Ramos (cell line): ENCODE measurements at regions not wholly inside any gene's neighbourhood (a gene's known extent, or its start where the extent isn't known, plus 50 kb on each side); places are given as distances from the start of the nearest gene placed in this dataset.

Experiments used
- in situ Hi-C: fragments of 300-500 bp; cut with MboI; formaldehyde crosslinking; loops from one replicate; pipeline ENCODE4 v1.14.3; 2022; ENCODE audit warnings: low sequenced_read_pairs; ENCODE audit not compliant: unreplicated experiment

DNA sequence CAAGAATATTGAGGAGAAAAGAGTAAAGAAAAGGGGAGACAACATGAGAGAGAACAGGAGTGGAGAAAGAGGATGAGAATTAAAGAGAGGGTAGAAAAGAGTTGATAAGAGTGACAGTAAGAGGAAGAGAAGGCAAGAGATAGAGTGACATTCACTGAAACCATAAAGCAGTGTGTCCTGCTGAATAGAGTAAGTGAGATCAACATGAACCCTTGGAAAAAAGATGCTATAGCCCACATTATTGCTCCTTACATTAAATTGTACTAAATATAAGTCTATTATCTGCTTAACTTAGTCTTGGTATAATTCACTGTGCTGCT is 489.5 kb downstream of the SHISA9 start:
- in situ Hi-C loops, result loop anchor here (10.0 kb wide), 1 partner anchor 1056 kb away; no protein-coding TSS in a partner anchor

DNA sequence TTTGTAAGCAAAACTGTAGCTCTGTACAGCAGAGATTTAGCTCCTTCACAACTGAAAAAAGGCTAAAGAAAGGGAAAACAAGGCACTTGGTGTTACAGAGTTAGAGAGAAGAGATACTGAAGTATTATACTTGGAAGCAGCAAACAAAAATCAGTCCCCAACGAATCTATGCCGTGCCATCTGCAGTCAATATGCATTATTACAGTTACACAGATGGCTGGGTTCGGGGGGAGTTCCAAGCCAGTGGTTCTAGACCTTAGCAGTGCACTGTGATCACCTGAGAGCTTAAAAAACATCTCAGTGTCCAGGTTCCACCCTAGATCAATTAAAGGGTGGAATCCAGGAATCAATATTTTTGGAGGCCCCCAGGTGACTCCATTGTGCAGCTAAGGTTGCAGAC is 489.9 kb downstream of the SHISA9 start:
- in situ Hi-C loops, result loop anchor here (10.0 kb wide), 1 partner anchor 1057 kb away; no protein-coding TSS in a partner anchor

DNA sequence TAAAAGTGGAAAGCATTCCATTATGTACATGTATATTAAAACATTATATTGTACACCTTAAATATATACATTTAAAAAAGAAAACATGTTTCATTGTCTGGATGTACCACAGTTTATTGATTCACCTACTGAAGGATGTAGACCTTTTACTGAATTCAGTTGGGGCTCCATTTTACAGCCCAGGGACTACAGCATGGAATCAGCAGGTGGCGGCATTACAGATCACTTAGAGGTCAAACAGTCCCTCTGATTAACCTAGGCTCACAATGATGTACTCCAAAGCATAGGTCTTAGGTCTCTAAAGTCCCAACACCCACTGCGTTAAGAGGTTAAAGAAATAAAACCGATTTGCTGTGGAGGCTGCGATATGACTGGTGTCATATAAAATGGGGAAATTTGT is 490.9 kb downstream of the SHISA9 start:
- in situ Hi-C loops, result loop anchor here (10.0 kb wide), 1 partner anchor 1058 kb away; no protein-coding TSS in a partner anchor

DNA sequence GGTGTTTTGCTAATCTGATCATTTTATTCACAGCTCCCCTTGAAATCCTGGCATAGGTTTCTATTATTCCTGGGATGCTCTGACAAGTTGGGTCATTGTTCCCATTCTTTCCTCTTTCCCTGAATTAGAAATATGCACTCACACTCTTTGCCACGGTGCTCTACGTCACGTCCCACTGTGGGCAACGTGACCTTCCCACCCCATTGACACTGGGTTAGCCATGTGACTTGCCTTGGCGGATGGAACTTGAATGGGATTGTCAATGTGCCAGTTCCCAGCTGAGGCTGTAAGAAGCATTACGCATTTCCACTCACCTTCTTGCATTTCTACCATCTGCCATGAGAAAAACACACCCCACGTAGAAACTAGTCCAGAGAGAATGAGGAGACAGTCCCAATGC is 492.4 kb downstream of the SHISA9 start:
- in situ Hi-C loops, result loop anchor here (10.0 kb wide), 1 partner anchor 1059 kb away; no protein-coding TSS in a partner anchor

DNA sequence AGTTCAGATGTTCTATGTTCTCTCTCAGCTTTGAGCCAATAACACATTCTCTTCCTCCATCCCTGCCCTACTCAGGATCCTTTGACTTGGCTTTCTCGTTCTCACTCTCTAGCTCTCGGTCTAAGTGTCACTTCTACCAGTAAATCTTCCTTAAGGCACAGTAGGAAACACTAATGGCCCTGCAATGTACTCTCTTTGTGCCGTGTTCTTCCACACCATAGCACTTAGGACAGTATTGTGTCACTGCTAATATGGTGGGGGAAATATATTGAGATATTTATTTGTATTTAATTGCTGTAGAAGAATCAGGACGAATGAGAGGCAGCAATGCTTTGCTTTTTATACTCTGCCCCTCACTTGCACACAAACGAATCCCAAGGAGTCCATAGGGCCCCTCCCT is 493.1 kb downstream of the SHISA9 start:
- in situ Hi-C loops, result loop anchor here (10.0 kb wide), 1 partner anchor 1060 kb away; no protein-coding TSS in a partner anchor

DNA sequence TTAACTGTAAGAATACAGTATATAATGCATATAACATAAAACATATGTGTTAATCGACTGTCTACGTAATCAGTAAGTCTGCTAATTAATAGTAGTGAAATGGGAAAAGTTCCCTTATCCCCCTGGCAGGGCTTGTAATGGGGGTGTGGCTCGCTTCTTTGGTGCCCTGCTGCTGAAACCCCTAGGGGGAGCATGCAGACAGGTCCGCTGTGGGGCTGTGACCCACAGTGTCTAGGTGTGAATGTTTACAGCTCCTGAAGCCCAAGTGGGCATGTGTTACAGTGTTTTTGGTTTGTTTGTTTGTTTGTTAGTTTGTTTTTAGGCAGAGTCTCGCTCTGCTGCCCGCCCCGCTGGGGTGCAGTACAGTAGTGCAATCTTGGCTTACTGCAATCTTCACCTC is 495.7 kb downstream of the SHISA9 start:
- in situ Hi-C loops, result loop anchor here (10.0 kb wide), 1 partner anchor 1062 kb away; no protein-coding TSS in a partner anchor

DNA sequence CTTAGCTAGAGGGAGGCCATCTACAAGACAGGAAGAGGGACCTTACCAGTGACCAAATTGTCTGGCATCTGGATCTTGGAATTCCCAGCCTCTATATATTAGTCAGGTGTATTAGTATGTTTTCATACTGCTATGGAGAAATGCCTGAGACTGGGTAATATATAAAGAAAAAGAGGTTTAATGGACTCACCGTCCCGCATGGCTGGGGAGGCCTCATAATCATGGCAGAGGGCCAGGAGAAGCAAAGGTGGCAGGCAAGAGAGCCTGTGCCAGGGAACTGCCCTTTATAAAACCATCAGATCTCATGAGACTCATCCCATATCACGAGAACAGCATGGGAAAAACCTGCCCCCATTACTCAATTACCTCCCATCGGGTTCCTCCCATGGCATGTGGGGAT is 500.2 kb downstream of the SHISA9 start:
- in situ Hi-C loops, result no loop called here

DNA sequence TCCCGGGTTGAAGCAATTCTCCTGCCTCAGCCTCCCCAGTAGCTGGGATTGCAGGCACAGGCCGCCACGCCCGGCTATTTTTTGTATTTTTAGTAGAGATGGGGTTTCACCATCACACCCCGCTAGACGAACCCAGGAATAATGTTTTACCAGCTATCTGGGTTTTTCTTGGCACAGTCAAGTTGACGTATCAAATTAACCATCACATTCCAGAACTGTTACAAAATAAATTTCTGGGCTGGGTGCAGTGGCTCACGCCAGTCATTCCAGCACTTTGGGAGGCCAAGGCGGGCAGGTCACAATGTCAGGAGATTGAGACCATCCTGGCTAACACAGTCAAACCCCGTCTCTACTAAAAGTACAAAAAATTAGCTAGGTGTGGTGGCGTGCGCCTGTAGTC is 501.2 kb downstream of the SHISA9 start:
- in situ Hi-C loops, result no loop called here

DNA sequence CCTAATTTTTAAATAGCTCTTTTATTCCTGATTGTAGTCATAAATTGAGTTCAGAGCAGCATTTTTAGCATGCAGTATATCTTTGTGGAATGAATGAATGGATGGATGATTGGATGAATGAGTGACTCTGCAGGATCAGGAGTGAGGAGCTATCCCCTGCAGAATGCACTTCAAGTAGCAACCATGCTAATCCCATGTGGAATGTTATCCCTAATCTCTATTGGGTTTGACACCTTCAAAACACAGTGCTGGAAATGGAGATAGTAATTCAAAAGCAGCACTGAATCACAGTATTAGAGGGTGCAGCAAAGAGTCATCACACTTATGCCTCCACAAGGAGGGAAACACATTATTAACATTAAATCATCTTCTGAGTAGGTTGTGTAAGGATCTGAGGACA is 501.9 kb downstream of the SHISA9 start:
- in situ Hi-C loops, result no loop called here

DNA sequence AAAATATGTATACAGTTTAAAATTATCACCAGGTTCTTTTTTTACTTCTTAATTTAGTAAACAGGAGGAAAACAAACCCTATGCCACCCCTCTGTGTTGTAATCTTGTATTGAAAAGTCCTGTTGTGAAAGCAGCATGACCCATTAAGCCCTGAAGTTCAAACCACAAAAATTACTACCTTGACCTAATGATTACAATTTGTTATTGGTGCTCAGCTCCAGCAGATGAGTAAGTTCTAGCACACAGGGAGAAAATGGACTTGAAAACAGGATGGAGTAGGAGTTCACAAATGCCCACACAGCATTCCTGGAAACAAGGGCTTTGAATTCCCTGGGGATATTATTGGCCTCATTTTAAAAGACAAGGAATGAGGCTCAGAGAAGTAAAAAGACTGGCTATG is 505.8 kb upstream of the ERCC4 start:
- in situ Hi-C loops, result no loop called here

DNA sequence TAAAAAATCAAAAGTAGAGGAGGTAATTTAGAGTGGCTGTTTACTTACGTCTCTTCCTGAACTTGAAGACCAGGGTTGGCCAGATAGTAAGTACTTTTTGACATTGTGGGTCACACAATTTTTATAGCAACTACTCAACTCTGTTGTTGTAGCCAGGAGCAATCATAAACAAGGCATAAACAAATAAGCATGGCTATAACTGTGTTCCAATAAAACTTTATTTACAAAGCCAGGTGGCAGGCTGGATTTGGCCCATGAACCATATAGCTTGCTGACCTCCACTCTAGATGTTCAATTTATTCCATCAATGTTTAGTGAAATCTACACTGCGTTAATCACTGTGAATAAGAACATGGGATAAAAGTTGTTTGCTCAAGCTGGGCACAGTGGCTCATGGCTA is 500.4 kb upstream of the ERCC4 start:
- in situ Hi-C loops, result no loop called here

DNA sequence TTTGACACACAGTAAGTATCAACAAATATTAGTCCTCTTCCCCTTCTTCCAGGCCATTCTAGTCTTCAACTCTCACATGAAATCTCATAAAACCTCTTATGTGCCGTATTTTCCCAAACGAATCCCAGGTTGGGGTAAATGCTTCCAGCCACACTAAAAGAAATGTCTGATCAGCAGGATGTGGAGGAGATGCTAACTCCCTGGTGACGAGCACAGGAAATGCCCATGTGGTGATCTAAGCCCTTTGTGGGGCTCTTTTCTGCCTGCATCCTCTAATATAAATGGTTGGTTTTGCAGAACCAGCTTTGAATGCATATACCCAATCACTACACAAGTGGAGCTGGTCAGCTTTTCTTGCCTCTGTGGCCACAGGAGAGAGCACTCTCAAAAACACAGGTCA is 498.2 kb upstream of the ERCC4 start:
- in situ Hi-C loops, result no loop called here

DNA sequence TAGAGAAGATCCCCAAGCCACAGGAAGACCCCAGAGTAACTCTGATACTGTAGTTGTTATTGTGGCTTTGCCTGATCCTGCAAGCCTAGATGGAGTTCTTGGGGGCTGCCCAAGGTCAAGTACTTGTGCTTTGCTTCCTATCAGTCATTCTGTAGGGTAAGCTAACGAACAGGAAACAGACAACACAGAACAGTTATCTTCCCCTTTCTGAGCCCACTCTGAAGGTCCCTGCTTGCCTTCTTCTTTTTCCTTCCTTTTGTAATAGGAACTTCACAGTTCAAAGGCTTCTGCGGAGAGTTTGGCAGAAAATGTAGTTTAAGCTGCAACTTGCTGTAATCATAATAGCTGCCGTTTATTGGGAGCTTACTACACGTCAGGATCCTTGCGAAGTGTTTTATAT is 494.1 kb upstream of the ERCC4 start:
- in situ Hi-C loops, result no loop called here

DNA sequence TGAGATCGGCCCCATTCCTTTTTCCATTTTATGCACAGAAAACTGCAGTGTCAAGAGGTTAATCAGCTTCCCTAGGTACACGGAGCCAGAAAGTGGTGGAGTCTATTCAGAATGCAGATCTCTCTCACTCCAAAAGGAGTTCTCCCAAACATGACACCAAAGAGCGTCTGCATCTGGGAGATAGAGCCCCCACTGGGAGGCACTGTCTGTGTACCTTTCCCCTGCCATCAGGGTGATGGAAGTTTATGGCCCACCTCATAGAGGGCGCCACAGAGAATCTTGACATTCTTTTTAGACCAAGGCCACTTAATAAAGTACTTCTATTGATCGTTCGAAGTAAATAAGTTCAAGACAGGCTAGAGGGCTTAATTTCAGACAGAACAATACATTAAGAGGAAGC is 493.7 kb upstream of the ERCC4 start:
- in situ Hi-C loops, result no loop called here

DNA sequence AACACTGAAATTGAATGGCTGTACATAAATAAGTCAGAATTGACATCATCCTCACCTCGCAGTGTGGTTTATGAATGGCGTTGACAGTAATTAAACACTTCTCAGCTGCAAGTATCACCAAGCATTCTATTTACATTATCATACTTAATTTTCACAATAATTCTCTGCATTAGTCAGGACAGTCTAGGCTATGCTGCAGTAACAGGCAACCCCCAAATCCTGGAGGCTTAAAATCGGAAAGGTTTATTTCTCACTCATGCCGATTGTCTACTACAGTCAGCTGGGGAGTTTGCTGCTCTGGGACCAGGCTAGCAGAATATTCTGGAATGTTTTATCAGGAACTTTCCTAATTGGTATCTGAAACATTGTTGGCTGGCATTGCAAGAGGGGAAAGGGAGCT is 493.2 kb upstream of the ERCC4 start:
- in situ Hi-C loops, result no loop called here

DNA sequence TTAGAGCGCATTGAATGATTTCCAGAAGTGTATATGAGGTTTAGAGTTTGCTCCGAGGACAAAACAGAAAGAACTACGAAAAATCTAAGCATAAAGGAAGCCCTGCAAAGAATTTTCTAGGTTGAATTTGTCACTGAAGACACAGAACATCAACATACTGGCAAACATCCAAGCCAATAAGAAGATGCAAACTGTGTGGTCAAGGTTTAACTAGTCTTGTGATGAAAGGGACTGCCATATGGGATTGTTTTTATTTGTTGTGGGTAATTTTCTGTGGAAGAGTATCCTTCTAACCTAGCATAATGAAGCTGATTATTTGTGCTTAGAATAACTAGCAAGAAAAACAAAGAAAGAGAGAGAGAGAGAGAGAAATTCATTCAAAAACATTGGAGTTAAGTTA is 492.0 kb upstream of the ERCC4 start:
- in situ Hi-C loops, result no loop called here

DNA sequence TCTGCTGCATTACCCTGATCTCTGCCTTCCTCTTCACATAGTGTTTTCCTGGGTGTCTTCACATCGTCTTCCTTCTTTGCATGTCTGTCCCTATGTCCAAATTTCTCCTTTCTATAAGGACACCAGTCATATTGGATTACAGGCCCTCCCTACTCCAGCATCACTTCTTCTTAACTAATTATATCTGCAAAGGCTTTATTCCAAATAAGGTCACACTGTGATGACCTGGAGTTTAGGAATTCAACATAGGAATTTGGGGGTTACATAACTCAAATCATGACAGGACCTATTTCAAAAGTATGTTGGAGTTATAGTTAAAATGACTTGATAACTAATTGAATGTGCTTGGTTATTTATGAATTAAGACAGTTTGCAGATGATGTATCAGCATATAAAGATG is 490.5 kb upstream of the ERCC4 start:
- in situ Hi-C loops, result no loop called here

DNA sequence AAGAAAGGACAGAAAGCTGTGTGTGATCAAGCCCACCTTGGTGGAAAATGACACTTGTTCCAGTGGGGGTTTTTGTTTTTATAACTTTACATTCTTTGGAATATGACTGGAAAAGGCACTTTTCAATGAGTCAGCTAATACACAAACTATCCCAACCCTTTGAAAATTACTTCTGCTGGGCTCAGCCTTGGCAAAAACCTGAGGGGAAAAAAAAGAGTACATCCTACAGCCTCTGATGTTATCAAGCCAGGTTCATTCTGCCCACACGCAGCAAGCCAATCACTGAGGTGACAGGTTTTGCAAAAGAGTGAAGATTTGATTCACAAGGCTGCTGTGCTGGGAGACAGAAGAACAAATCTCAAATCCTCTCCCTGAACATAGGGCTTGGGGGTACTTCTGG is 484.5 kb upstream of the ERCC4 start:
- in situ Hi-C loops, result no loop called here

DNA sequence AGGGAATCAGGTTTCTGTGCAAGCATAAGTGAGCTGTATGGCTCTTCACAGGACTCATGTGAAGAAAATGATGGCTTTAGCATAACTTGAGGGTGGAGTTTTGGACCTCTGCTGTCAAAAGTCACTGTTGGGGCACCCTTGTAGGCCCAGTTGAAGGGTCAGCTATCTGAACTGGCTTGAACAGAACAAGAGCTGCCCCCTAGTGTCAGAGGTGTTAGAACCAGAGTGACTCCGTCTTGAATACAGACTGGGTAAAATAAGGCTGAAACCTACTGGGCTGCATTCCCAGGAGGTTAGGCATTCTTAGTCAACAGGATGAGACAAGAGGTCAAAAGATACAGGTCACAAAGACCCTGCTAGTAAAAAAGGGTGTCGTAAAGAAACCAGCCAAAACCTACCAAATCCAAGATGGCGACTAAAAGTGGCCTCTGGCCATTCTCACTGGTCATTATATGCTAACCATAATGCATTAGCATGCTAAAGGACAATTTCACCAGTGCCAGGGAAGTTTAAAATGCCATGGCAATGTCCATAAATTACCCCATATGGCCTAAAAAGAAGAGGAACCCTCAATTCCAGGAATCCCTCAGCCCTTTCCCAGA is 484.0 kb upstream of the ERCC4 start:
- in situ Hi-C loops, result no loop called here

DNA sequence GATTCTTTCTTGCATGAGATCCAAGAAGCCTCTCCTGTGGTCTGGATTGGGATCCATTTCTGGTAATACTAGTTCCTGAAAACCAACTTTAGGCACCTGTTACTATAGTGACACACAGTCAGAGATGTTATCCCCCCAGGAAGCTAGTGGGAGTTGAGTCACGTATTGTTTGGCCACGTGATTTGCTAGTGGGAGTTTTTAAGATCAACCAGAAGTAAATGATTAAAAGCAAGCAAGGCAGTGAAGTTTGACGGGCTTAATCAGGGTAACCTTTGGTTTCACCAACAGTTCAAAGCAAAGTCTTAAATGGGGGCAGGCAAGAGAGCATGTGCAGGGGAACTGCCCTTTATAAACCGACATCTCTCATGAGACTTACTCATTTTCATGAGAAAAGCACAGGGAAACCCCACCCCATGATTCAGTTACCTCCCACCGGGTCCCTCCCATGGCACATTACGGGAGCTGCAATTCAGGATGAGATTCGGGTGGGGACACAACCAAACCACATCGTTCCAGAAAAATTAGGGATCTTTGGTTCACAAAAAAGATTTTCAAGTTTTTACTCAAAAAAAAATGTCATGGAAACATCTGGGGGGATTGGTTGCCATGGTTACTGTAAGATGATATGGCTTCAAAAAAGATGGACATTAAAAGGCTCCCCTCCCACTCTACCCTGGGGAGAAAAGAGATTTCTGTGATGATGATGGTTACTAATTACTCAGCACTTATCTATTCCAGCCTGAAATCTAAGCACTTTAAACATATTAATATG is 483.1 kb upstream of the ERCC4 start:
- in situ Hi-C loops, result no loop called here

DNA sequence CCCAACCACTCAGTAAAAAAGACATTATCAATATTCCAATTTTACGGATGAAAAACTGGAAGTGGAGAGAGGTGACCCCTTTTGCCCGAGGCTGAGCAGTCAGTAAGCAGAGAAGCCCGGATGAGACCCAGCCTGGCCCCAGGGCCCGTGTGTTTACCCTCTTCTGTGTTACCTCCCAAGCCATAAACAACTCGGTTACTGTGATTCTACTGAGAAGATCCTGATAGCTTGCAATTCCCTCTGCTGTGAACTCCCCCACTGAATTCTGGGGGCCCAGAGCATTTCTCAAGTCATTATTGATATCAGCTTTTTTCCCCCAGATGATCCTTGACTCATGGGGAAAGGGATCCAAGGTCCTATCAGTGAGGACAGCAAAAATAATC is 482.6 kb upstream of the ERCC4 start:
- in situ Hi-C loops, result no loop called here

DNA sequence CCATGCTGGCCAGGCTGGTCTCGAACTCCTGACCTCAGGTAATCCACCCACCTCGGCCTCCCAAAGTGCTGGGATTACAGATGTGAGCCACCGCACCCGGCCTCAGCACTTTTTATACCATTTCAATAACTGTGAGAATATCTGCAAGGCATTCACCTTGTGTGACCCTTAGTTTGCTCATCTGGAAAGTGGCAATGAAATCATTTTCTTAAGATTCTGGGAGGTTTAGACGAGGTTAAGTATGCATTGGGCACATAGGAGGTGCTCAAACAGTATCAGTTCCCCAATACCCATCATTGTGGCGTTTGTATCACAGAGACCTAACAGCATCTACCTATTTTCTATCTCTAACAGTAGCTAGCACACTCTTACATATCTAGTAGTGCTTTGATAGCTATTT is 481.9 kb upstream of the ERCC4 start:
- in situ Hi-C loops, result no loop called here
